Fibroblast of peridontal ligament (primary cell): ENCODE measurements at regions not wholly inside any gene's neighbourhood (a gene's known extent, or its start where the extent isn't known, plus 50 kb on each side); places are given as distances from the start of the nearest gene placed in this dataset.
"Not testable (repeated sequence)": the region's sequence is repeated elsewhere in the genome, so short reads cannot be mapped to it uniquely, and the experiment has no call there.

Experiments
- DNase-seq: peaks from one replicate; pipeline ENCODE4 v3.0.0-alpha.2; 2010; ENCODE audit errors: extremely low read depth

DNA sequence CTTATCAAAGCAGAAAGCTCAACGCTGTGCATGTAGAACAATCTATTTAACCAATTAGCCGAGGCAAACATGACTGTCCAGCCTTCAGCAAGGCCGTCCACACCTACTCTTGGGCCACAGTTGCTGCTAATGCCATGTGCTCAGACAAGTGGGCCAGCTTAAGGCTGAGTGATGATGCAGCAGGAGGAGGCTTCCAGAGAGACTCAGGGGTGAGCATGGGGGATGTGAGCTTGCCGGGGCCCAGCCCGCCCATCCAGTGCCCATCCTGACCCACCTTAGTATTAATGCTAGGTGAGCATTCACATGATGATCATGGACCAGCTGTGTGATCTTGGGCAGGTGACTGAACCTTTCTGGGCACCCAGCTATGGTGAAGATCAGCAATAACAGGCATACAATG is 150.1 kb downstream of the TPRA1 start:
- DNase-seq, result no peak

DNA sequence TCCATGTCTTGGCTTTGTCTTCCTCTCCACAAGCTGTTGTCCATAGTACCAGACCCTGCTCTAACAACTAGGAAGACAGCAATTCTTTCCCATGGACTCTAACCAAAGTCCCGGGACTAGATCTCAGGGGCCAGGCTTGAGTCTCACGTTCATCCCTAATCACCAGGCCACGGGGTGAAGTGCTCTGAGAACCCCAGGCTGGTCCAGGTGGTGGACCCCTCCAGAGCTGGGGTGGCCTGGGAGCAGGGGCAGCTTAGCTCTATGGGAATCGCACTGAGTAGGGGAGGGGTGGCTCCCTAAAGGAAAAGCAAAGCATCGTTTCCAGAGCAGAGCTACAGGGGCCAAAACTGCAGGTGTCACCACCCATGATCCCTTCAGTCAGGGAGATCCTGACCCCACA is 150.9 kb downstream of the TPRA1 start:
- no peak for DNase-seq

DNA sequence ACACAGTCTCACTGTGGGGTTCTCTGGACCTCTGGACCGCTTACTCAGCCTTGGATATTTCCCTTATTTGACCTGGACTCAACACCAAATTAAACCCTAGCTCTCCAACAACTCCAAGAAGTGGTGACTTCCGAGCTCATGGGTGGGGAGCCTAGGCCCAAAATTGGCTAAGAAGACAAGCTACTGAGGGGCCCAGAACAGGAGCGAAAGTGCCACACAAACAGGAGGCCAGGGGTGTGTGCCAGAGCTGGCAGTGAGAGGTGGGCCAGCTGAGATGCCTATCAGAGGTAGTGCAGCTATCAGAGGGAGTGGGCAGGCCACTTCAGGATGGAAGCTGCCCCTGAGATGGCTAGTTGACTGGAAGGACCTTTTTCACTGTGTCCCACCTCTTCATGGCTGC is 151.1 kb upstream of the PRR20G start:
- DNase-seq, result no peak

DNA sequence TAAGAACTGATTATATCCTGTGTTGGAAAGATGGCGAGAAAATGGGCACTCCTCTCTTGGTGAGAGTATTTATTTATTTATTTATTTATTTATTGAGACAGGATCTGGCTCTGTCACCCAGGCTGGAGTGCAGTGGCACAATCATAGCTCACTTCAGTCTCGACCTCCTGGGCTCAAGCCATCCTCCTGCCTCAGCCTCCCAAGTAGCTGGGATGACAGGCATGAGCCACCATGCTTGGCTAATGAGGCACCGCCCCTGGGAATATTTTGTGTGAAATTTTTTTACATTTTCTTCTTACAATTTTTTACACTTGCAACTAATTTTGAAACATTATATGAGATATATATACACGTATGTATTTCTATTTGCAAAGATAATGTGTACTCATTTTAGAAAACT is 150.5 kb upstream of the PRR20G start:
- no peak for DNase-seq

DNA sequence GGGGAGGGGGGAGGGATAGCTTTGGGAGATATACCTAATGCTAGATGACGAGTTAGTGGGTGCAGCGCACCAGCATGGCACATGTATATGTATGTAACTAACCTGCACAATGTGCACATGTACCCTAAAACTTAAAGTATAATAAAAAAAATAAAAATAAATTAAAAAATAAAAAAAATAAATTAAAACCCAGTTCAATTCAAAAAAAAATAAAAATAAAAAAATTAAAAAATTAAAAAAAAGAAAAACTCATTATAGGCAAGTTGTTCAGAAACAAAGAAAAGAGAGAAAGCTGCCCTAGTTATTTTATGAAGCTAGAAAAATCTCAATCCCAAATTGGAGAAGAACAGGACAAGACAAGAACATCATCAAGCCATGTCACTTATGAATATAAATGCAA is 147.5 kb upstream of the PRR20G start:
- DNase-seq, result not testable (repeated sequence)

DNA sequence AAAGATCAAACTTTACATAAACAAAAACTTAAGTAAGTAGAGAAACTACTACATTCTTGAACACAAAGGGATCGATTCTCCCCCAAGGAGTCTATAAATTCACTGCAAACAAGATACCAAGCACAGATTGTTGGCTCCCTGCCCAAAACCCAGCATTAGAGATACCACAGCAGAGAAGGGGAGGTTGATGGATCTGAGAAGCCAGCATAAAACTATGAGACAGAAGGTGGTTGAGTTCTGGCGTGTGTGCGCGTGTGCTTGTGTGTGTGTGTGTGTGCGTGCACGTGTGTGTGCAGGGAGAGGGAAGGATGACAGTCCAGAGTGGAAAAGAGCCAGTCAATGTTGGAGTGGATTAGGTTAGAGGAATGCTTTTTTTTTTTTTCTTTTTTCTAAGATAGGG is 143.2 kb upstream of the PRR20G start:
- no peak for DNase-seq

DNA sequence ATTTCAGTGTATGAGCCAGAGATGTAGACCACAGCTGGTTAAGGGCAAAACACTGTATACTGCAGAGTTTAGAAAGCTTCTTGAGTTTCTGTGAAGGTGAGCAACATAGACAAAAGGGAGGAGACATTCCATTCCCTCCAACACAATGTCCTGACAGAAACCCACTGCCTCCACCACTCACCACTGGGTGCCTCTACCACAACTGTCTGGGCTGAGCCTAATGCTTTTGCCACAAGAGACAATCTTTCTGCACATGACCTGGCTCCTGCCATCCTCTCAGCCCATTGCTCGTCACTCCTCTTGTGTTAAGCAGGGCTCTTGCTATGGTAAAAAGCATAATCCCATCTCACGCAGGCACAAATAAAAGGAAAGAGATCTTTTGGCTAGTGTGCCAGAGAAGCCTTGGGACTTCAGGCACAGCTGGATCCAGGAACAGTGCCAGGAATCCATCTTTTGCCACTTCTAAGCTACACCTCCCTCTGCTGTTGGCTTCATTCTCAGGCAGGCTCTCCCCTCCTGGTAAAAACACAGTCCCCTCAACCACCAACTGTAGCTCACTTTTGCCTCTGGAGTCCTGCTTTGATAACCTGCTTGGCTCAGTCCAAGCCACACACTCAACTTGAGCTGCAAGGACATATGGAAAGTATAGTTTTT is 140.6 kb upstream of the PRR20G start:
- DNase-seq, result no peak

DNA sequence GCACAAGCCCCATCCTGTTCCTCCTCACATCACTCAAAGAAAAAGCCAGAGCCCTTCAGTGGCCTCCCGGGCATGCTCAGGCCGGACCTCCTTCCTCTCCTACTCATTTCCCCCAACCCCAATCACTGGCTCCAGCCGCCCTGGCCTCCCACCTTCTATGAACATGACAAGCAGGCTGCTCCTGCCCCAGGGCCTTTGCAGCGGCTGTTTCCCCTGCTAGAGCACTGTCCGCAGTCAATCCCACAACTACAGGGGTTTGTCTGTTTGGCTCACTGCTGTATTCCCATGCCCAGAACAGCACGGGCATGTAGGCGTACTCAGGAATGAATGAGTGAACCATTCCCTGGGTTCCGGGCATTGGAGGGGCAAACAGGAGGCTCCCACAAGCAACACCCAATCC is 139.8 kb upstream of the PRR20G start:
- DNase-seq, result no peak

DNA sequence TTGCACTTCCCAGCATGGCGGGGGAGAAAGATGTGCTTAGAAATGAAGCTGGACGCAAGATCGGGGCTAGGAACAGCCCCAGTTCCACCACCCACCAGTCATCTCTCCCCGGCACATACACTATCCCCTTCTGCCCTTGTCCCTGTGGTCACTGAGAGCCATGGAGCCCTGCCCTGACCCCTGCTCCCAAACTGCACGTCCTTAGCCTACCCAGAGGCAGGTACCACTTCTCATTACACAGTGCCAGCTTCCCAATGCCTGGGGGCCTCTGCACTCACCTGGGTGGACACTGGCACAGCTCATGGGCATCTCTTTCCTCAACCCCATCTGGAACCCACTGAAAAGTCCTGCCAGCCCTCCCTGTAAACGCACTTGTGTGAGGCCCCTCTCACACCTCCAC is 139.3 kb upstream of the PRR20G start:
- DNase-seq, result no peak

DNA sequence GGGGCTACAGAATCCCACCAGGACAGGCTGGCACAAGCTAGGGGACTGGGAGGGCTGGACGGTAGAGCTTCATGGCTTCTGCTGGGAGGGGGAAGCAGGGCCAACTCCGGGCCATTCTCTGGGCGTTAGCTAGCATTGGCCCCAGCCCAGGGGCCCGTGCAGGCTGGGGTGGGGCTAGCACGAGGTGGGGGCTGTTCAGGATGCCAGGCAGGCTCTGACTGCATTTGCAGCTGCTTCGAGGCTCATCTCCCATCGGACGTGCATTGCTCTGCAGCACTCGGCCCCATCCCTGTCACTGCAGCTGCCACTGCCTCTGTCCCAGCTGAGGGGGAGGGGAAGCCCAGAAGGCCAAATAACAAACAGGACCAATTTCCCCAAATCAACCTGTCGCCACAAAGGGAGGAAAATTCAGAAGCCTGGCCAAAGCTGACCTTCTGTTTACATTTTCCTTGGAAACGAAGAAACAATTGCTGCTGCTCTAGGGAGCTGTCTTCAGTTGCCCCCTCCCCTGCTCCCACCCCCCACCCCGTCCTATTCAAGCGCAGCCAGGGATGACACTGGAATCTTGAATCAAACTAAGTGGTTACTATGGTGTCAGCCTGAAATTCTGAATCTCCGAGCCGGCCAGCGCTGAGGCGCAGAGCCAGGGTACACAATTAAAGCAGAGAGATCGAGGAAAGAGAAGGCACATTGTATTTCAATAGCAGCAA is 138.8 kb upstream of the PRR20G start:
- DNase-seq, result no peak

DNA sequence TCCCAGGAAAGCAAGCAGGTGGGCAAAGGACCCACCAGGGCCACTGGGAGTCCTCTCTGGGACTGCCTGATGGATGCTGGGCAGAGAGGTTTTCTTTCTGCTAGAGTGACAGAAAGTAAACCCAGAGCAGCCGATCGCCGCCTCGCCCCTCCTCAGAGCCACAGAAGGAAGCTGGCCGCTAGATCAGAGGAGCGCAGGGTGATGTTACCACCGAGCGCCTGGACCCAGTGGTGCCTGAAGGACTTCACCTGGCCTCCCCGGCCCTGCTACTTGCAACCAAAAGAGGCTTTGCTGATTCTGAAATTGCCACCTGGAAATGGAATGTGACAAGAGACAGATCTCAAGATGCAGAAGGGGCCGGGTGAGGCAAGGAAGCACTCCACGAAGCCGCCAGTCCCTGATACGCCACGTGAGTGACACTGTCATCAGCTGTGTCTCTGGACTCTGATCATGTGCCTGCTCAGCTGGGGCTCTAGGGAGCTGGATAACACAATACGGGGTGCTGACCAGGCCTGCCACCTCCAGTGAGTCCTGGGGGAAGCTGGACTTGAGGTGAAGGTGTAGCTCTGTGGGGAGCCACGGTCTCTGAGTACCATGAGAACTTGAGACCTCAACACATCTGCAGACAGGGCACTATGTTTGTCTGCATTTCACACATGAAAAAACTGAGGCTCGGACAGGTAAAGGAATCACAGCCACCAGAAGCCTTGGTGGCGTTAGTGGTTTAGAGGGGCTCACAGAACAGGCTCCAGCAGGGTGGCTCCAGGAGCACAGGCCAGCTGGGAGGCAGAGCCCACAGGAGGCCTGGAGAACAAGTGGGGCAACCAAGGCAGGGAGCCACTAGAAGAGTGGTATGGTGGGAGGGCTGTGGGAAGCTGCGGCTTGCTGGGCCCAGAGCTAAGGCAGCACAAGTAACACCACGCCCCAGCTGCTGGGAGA is 137.9 kb upstream of the PRR20G start:
- no peak for DNase-seq

DNA sequence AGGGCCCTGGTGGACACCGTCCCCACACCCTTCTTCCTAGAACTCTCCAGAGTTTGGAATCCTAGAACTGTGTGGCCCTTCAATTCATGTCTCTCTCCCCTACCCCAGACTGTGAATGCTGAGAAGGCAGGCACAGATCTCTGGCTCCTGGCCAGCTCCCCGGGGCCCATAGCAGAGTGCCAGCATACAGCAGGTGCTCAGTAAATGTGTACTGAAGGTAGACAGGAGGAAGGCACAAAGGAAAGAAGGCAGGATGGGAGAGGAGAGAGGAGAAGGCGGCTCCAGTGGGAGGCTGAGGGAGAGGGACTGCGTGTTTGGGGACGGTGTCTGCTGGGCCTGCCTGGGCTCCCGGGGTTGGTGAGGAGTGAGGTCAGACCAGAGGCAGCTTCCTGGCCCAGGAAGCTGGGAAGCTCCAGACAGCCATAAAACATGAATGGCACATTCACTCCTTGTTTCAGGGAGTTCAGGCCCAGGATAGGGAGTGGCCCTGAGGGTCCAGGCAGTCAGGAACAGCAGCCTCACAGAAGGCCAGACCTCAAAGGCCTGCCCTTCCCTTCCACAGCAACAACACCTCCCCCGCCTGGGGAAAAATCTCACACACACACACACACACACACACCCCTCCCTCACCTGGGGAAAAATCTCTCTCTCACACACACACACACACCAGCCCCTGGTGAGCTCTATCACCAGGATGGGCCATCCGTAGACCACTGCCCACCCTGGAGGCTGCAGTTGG is 137.1 kb upstream of the PRR20G start:
- no peak for DNase-seq

DNA sequence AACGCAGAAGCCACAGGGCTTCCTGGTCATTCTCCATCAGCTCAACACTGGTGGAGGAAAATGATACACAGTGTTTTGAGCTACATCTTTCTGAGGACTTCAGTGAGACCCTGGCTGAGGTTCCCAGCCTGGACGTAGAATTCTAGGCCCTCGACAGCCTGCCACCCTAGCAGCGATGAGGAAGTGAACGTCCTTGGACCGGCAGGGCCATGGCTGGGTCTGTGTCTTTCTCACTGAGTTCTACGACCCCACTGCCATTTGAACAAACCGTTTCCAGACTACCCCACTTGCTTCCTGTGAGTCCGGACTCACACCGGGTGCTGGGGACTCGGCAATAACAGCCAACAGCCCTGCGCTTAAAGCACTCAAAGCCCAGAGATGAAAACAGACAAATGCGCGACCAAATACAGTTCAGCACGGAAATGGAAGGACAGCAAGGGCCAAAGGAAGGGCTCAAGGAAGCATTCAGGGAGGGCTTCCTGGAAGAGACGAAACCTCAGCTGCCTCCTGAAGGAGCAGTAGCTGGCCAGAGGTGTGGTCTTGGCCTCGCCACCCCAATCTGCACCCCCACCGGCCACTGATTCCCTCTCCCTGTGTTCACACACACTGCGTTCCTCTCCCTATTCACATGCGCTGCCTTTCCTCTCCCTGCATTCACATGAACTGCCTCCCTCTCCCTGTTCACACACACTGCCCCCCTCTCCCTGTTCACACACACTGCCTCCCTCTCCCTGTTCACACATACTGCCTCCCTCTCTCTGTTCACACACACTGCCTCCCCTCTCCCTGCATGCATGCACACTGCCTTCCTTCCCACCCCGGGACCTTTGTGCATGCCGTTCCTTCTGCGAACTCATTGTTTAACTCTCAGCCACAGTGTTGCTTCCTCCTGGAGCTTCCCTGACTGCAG is 136.3 kb upstream of the PRR20G start:
- no peak for DNase-seq

DNA sequence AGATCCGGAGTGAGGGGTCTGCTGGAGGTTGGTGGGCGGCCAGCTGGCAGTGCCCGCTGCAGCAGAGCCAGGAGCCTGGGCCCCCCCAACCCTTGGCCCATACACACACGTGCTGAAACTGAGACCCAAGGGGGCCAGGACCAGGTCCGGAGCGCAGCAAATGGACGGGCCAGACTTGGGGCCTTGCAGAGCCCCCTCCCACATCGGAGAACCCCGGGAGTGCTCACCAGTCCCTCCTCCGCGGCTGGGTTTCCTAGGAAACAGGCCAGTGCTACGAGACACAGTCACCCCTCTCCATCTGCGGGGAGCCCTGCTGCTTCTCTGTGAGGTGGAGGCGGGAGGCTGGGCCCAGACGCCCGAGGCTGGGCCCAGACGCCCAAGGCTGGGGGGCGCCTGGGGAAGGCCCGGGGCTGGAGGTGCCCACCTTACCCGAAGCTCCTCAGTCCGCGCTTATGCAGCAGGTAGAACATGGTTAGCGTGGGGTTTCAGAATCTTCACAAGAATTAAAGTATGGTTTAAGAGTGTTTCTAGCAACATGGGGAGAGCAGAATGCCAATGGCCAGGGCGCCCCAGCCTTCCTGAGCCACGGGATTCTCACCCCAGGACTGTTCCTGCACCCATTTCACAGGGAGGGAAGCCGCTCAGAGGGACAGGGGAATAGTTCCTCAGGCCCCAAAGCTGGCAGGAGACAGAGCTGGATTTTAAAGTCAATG is 135.0 kb upstream of the PRR20G start:
- DNase-seq, result no peak

DNA sequence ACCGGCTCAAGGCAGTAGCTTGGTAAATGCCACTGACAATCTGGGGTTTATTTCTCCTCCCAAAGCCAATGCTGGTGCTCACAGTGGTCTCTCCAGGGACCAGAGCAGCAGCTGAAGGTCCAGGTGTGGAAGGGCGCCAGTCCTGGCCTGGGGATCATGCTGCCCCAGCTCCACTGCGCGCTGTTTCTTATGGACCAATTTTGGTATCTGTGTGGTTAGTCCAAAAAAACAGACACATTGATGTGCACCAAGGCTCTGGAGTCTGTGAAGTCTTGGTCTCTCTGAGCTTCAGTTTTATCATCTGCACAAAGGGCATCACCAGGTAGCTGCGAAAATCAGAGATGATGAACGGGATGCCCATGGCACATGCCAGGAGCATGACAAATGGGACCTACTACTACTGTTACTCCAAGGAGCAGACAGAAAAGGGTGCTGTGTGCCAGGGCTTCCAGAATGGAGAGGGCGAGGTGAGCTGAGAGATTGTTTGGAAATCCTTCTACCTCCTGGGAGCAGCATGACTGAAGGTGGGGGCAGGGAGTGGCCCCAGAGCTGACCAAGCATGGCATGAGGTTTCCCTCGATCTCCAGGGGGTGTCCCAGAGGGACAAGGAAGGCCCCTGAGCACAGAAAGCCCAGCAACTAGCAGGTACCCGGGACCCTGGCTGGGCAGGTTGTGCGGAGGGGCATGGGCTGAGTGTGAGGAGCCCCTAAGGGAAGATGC is 134.3 kb upstream of the PRR20G start:
- no peak for DNase-seq

DNA sequence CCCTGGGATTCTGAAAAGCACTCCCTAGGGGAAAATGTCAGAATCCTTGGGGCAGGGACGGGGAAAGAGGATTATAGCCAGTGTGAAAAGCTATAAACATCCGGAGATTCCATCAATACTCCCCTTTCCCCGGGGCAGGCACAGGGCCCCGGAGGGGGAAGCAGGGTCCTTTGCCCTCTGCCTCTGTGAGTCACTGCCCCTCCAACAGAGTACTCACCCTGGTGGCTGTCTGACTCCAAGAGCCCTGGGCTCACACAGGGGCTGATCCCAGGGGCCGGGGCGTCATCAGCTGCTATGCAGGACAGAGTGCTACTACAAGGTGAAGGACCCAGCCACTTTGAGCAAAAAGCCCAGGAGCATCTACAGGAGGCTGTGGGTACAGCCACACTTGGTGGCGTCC is 133.0 kb upstream of the PRR20G start:
- no peak for DNase-seq

DNA sequence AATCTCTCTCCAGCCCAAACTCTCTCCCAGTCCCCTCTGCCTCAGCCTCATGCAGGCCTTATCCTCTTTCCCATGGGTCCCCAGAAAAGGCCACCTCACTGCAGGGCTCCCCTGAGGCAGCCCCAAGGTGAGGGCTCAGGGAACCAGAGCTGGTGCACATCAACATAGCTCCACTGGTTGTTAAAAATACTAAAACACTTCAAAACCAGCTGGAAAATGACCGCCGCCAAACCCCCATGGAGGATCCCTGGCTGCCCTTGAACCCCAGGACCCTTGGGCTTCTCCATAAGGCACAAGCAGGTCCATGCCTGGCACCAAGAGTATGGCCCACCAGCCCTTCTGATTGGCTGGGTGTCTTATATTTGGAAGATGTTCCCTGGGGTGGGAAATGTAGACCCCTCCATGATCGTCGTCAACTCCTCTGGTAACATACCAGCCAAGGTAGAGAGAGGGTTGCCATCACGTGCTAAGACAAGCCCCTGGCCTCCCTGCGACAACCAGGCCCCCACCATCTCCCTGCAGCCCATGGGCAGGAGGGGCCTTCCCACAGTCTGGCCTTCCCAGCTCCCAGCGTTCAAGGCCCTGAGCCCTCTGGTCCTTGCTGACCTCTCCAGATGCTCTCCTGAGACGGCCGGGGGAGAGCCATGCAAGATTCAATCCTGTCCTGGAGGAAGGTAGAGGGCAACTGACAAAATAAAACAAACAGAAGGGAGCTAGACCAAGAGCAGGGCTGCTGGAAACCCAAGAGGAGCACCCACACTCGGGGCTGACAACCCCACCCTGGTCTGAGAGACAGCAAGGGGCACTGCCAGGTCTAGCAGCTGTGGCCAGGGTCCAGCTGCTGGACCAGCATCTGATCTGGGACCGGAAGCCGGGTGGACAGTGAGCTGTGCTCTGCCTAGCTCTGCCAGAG is 132.1 kb upstream of the PRR20G start:
- DNase-seq, result no peak

DNA sequence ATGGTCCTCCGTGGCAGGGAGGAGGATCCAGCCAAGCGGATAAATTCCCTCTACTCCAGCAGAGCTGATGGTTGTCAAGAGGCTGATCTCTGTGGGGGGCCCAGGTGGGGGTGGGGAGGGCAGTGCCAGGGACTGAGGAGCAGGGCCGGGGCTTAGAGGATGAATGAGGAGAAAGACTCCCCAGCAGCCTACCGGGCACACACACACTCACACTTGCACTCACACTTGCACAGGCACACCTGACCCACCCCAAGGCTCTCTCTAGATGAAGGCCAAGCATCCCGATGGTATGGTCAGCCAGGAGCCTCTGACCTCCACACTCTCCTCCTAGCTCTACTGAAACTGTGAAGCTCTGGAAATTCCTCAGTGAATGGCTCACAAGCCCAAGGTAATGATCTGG is 131.3 kb upstream of the PRR20G start:
- DNase-seq, result no peak
